ENCODE measurements at regions not wholly inside any gene's neighbourhood (a gene's known extent, or its start where the extent isn't known, plus 50 kb on each side); places are given as distances from the start of the nearest gene placed in this dataset.

DNA sequence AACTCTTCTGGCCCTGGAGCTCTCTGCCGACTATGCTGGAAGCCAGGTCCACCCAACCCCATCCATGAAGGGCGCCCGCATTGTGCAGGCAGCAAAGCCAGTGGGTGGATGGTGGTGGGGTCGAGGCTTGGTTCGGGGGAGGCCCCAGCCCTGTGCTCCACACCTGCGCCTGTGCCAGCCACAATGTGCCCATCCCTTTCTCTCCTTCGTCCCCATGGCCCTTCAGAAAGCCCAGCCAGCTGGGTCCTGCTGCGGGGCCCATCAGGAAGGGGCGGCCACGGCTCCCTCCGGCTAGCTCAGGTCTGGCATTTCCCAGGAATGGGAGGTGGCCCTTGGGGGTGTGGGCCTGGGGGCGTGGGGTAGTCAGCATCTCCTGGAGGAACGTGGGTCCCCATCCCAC is 91.6 kb downstream of the HMX1 start:
- no peak overlapping the region for H3K4me3 ChIP-seq (ENCODE audit: low read depth, low read length)
- DNase-seq (ENCODE audit: low read depth): no peak
- TF ChIP-seq CTCF (conservative IDR thresholded peaks at IDR 0.05; ENCODE audit: low read depth, low read length): no peak

- H3K4me3 ChIP-seq (ENCODE audit: low read depth, low read length): no peak overlapping the region
- DNase-seq (ENCODE audit: low read depth): no peak
- no peak for TF ChIP-seq CTCF (conservative IDR thresholded peaks at IDR 0.05; ENCODE audit: low read depth, low read length)
These were observed 92.1 kb downstream of the HMX1 start for GRCh38 chr4:8779490-8779932.

DNA sequence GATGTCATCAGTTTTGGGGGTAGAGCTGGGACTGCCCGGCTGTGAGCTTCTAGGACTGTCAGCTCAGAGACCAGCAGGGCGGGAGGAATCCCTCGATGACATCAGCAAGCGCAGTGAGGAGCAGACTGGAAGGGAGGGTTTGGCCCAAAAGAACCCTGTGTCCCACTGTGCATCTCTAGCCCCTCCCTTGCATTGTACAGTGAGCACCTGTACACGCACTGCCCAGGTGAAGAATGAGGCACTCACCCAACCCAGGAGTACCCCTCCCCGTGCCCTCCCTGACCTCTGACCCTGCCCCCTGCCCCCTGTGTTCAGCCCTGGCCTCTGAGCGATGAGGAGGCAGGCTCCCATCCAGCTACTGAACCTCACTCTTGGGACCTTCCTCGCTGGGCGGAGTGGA is 92.9 kb downstream of the HMX1 start:
- TF ChIP-seq CTCF (conservative IDR thresholded peaks at IDR 0.05; ENCODE audit: low read depth, low read length): no peak
- DNase-seq (ENCODE audit: low read depth): no peak
- H3K4me3 ChIP-seq (ENCODE audit: low read depth, low read length): no peak overlapping the region

DNA sequence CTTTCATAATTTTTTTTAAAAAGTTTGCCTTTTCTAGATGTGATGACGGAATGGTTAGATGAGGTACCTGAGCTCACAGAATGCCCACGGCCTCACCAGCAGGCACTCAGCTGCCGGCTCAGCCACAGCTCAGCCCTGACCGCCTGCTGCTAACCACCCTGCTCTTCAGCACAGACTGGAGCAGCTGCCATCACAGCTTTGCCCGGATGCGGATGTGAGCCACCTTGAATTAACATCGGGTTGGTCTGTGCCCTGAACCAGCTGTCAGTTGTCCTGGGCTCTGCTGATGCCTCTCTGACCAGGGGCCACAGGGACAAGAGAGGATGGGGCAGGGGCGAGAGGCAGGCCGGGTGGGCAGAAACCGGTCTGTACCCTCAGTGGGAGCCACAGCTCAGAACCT is 93.3 kb downstream of the HMX1 start:
- H3K4me3 ChIP-seq (ENCODE audit: low read depth, low read length): no peak overlapping the region
- TF ChIP-seq CTCF (conservative IDR thresholded peaks at IDR 0.05; ENCODE audit: low read depth, low read length): no peak
- no peak for DNase-seq (ENCODE audit: low read depth)

GRCh38 chr4:8777320-8778196 is 94.1 kb downstream of the HMX1 start:
- no peak for DNase-seq (ENCODE audit: low read depth)
- no peak overlapping the region for H3K4me3 ChIP-seq (ENCODE audit: low read depth, low read length)
- TF ChIP-seq CTCF (conservative IDR thresholded peaks at IDR 0.05; ENCODE audit: low read depth, low read length): no peak

DNA sequence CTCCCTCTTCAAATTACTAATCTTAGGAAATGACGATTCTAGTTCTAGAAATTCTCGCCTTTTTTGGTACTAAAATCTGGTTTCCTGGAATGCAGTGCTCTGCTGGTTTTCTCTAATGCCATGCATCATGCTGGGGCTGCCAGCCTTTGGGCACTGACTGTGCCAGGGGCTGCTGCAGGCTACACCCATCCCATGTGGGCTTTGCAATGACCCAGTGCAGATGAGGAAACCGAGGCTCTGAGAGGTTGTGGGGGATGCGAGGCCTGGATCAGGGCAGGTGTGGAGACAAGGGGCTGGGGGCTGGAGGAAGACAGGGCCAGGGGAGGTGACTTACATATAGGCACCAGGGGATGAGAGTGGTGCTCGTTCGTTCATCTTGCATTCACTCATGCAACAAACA is 95.3 kb downstream of the HMX1 start:
- no peak overlapping the region for H3K4me3 ChIP-seq (ENCODE audit: low read depth, low read length)
- TF ChIP-seq CTCF (conservative IDR thresholded peaks at IDR 0.05; ENCODE audit: low read depth, low read length): no peak
- DNase-seq (ENCODE audit: low read depth): no peak
